Transverse colon (tissue), 3 donors: ENCODE measurements at regions not wholly inside any gene's neighbourhood (a gene's known extent, or its start where the extent isn't known, plus 50 kb on each side); places are given as distances from the start of the nearest gene placed in this dataset.

Source experiments
- EP300 ChIP-seq: sonication (generic); formaldehyde crosslinking; IDR thresholded peaks from one replicate; pipeline ENCODE4 v1.6.1; 2017; ENCODE audit warnings: antibody characterized with exemption, low read depth
- TF ChIP-seq, protein P1 (sequence below), 5 experiments: fragments of 200-600 bp in 3 of 5; fragments of 450-650 bp in 2 of 5; sonication (generic) in 3 of 5; IDR thresholded peaks; 1 replicate in 2 of 5; 2 replicates in 3 of 5; pipeline ENCODE4 v1.5.1; 2016 to 2017; ENCODE audit warnings: antibody characterized with exemption in 5 of 5, inconsistent platforms in 3 of 5, mild to moderate bottlenecking in 2 of 5, moderate library complexity in 1 of 5

GRCh38 chr11:131146827-131147490, 223.5 kb upstream of the NTM start:
- TF ChIP-seq, protein P1, sequence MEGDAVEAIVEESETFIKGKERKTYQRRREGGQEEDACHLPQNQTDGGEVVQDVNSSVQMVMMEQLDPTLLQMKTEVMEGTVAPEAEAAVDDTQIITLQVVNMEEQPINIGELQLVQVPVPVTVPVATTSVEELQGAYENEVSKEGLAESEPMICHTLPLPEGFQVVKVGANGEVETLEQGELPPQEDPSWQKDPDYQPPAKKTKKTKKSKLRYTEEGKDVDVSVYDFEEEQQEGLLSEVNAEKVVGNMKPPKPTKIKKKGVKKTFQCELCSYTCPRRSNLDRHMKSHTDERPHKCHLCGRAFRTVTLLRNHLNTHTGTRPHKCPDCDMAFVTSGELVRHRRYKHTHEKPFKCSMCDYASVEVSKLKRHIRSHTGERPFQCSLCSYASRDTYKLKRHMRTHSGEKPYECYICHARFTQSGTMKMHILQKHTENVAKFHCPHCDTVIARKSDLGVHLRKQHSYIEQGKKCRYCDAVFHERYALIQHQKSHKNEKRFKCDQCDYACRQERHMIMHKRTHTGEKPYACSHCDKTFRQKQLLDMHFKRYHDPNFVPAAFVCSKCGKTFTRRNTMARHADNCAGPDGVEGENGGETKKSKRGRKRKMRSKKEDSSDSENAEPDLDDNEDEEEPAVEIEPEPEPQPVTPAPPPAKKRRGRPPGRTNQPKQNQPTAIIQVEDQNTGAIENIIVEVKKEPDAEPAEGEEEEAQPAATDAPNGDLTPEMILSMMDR (IDR thresholded peaks at IDR 0.05) = no peak
- TF ChIP-seq EP300 = no peak
